ENCODE measurements at regions not wholly inside any gene's neighbourhood (a gene's known extent, or its start where the extent isn't known, plus 50 kb on each side); places are given as distances from the start of the nearest gene placed in this dataset.
"Not testable (repeated sequence)": the region's sequence is repeated elsewhere in the genome, so short reads cannot be mapped to it uniquely, and the experiment has no call there.

- no peak for DNase-seq
Observed at GRCh38 chr6:169142538-169142844, 111.2 kb downstream of the THBS2 start.

GRCh38 chr6:169141671-169142537, 111.7 kb downstream of the THBS2 start:
- DNase-seq = no peak

GRCh38 chr6:169140986-169141495, 112.6 kb downstream of the THBS2 start:
- no peak for DNase-seq

GRCh38 chr6:169139179-169139971, 114.3 kb downstream of the THBS2 start:
- DNase-seq = no peak

GRCh38 chr6:169132352-169132940, 121.2 kb downstream of the THBS2 start:
- DNase-seq = no peak

GRCh38 chr6:169131390-169131789, 122.3 kb downstream of the THBS2 start:
- no peak for DNase-seq

- no peak for DNase-seq
Observed at GRCh38 chr6:169130113-169130512, 123.5 kb downstream of the THBS2 start.

- no peak for DNase-seq
Observed at GRCh38 chr6:169121013-169121412, 132.6 kb downstream of the THBS2 start.

- DNase-seq = no peak
Observed at GRCh38 chr6:169119669-169120068, 134.0 kb downstream of the THBS2 start.

GRCh38 chr6:169118346-169118830, 135.3 kb downstream of the THBS2 start:
- no peak for DNase-seq

GRCh38 chr6:169117663-169118062, 136.0 kb downstream of the THBS2 start:
- no peak for DNase-seq

GRCh38 chr6:169115632-169116031, 138.0 kb downstream of the THBS2 start:
- no peak for DNase-seq

- DNase-seq = not testable (repeated sequence)
Observed at GRCh38 chr6:169114632-169115031, 139.0 kb downstream of the THBS2 start.

- peak; percentile 8 for DNase-seq
Observed at GRCh38 chr6:169112483-169113320, 140.9 kb downstream of the THBS2 start.

- no peak for DNase-seq
Observed at GRCh38 chr6:169111203-169111602, 142.4 kb downstream of the THBS2 start.

GRCh38 chr6:169109411-169110220, 144.0 kb downstream of the THBS2 start:
- no peak for DNase-seq

GRCh38 chr6:169108753-169109152, 144.9 kb downstream of the THBS2 start:
- DNase-seq = no peak

GRCh38 chr6:169106176-169106575, 147.5 kb downstream of the THBS2 start:
- no peak for DNase-seq

- no peak for DNase-seq
Observed at GRCh38 chr6:169101981-169102380, 151.7 kb downstream of the THBS2 start.

GRCh38 chr6:169101036-169101805, 152.4 kb downstream of the THBS2 start:
- no peak for DNase-seq
